PC-3 (cell line): ENCODE measurements at regions not wholly inside any gene's neighbourhood (a gene's known extent, or its start where the extent isn't known, plus 50 kb on each side); places are given as distances from the start of the nearest gene placed in this dataset.

Experiments used
- ATAC-seq: fragments of 200-7000 bp; cut with Tn5 transposase; 2 replicates; pipeline ENCODE4 v1.9.1; 2020; ENCODE audit warnings: mild to moderate bottlenecking, moderate library complexity
- BruUV-seq: library from RNA; stranded (reverse); fragments of 400-500 nt; replicated peaks from 2 replicates; lab custom pipeline; 2021; lab: Mats Ljungman, UMichigan
- CTCF ChIA-PET: fragments of 300-600 bp; sonication (Branson Sonifier 250); formaldehyde crosslinking; loops from one replicate; lab custom pipeline; 2022; ENCODE audit warnings: antibody characterized with exemption; lab: Charles Lee
- POLR2A ChIA-PET: fragments of 300-600 bp; sonication (Branson Sonifier 250); formaldehyde crosslinking; loops from one replicate; lab custom pipeline; 2022; ENCODE audit warnings: antibody characterized with exemption; ENCODE audit not compliant: unreplicated experiment; lab: Charles Lee
- DNase-seq: peaks from one replicate; pipeline ENCODE4 v3.0.0-alpha.2; 2015
- H2AFZ ChIP-seq: fragments of 300-600 bp; sonication (generic); 2 replicates; pipeline ENCODE4 v1.6.0; 2016; ENCODE audit warnings: antibody characterized with exemption, low read length
- H3F3A ChIP-seq: fragments of 300-600 bp; sonication (generic); one replicate; pipeline ENCODE4 v1.6.0; 2017; ENCODE audit warnings: antibody characterized with exemption, low read length, control low read depth, mild to moderate bottlenecking; ENCODE audit not compliant: unreplicated experiment
- H3K27ac ChIP-seq: fragments of 300-600 bp; sonication (generic); 2 replicates; pipeline ENCODE4 v1.5.1; 2016; ENCODE audit warnings: mild to moderate bottlenecking, low read length
- H3K27me3 ChIP-seq: fragments of 300-600 bp; sonication (generic); 2 replicates; pipeline ENCODE4 v1.6.1; 2016; ENCODE audit warnings: low read length, mixed read lengths
- H3K36me3 ChIP-seq: fragments of 300-600 bp; sonication (generic); 2 replicates; pipeline ENCODE4 v1.6.1; 2016; ENCODE audit warnings: low read depth, mixed run types, low read length, mixed read lengths
- H3K4me1 ChIP-seq: fragments of 300-600 bp; sonication (generic); 2 replicates; pipeline ENCODE4 v1.5.1; 2016; ENCODE audit warnings: low read length; ENCODE audit not compliant: insufficient read depth
- H3K4me2 ChIP-seq: fragments of 300-600 bp; sonication (generic); 2 replicates; pipeline ENCODE4 v1.6.0; 2016; ENCODE audit warnings: low read length
- H3K4me3 ChIP-seq: fragments of 300-600 bp; sonication (generic); 2 replicates; pipeline ENCODE4 v1.5.1; 2016; ENCODE audit warnings: mild to moderate bottlenecking, low read length, mixed read lengths
- H3K79me2 ChIP-seq: fragments of 300-600 bp; sonication (generic); 2 replicates; pipeline ENCODE4 v1.6.1; 2017; ENCODE audit warnings: low read length, mixed read lengths
- H3K9ac ChIP-seq: fragments of 300-600 bp; sonication (generic); 2 replicates; pipeline ENCODE4 v1.6.0; 2016; ENCODE audit warnings: mild to moderate bottlenecking, low read length
- H3K9me2 ChIP-seq: fragments of 300-600 bp; sonication (generic); replicated peaks from 2 replicates; pipeline ENCODE4 v1.6.1; 2016; ENCODE audit warnings: mixed run types, low read length, mixed read lengths
- H3K9me3 ChIP-seq: fragments of 300-600 bp; sonication (generic); 2 replicates; pipeline ENCODE4 v1.6.1; 2016; ENCODE audit warnings: low read length, mixed read lengths
- H4K20me1 ChIP-seq: fragments of 300-600 bp; sonication (generic); 2 replicates; pipeline ENCODE4 v1.6.1; 2016; ENCODE audit warnings: low read length, mixed read lengths
- EZH2 ChIP-seq: fragments of 300-600 bp; sonication (generic); IDR thresholded peaks from one replicate; pipeline ENCODE4 v1.6.1; 2017; ENCODE audit warnings: antibody characterized with exemption, mild to moderate bottlenecking, low read length; ENCODE audit not compliant: unreplicated experiment
- EZH2phosphoT487 ChIP-seq: fragments of 300-600 bp; sonication (generic); IDR thresholded peaks from 2 replicates; pipeline ENCODE4 v1.6.1; 2018; ENCODE audit warnings: mild to moderate bottlenecking, antibody characterized with exemption, low read length, borderline replicate concordance
- intact Hi-C: fragments of 100-400 bp; cut with micrococcal nuclease; formaldehyde crosslinking; loops from 2 replicates; pipeline ENCODE4 v1.9.0; 2023
- TF ChIP-seq, protein P1 (sequence below): fragments of 300-600 bp; sonication (generic); conservative IDR thresholded peaks from 2 replicates; pipeline ENCODE4 v1.5.1; 2017; ENCODE audit warnings: antibody characterized with exemption, low read depth, mild to moderate bottlenecking, low read length

- Histone ChIP-seq H2AFZ (no peak overlapping the region), H3K27ac (no peak overlapping the region), H3K9ac (no peak overlapping the region), H3K9me3 (no peaks in the 10 kb centered on the region), H3K4me2 (no peak overlapping the region), H3K79me2 (no peaks in the 10 kb centered on the region), H4K20me1 (no peaks in the 10 kb centered on the region), H3K9me2 (no peaks in the 10 kb centered on the region), H3K36me3 (no peaks in the 10 kb centered on the region), H3K27me3 (no peaks in the 10 kb centered on the region), H3K4me1 (no peaks in the 10 kb centered on the region), H3K4me3 (no peak overlapping the region), H3F3A (no peaks in the 10 kb centered on the region)
- intact Hi-C loops, result no loop called here
- CTCF ChIA-PET, result no interaction called here
- no peak for DNase-seq
- ATAC-seq, result no peak
- no peak for TF ChIP-seq EZH2
- no peak for TF ChIP-seq EZH2phosphoT487
- TF ChIP-seq, protein P1, sequence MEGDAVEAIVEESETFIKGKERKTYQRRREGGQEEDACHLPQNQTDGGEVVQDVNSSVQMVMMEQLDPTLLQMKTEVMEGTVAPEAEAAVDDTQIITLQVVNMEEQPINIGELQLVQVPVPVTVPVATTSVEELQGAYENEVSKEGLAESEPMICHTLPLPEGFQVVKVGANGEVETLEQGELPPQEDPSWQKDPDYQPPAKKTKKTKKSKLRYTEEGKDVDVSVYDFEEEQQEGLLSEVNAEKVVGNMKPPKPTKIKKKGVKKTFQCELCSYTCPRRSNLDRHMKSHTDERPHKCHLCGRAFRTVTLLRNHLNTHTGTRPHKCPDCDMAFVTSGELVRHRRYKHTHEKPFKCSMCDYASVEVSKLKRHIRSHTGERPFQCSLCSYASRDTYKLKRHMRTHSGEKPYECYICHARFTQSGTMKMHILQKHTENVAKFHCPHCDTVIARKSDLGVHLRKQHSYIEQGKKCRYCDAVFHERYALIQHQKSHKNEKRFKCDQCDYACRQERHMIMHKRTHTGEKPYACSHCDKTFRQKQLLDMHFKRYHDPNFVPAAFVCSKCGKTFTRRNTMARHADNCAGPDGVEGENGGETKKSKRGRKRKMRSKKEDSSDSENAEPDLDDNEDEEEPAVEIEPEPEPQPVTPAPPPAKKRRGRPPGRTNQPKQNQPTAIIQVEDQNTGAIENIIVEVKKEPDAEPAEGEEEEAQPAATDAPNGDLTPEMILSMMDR, result no peak
- no TSS peak for BruUV-seq
- POLR2A ChIA-PET, result no interaction called here
Observed at GRCh38 chr19:28718909-28719308, 494.0 kb downstream of the UQCRFS1 start.

GRCh38 chr19:28715157-28715556, 497.8 kb downstream of the UQCRFS1 start:
- H3K36me3 ChIP-seq, result no peaks in the 10 kb centered on the region
- ATAC-seq (no peak), DNase-seq (peak; percentile 2)
- H3K27me3 ChIP-seq, result no peaks in the 10 kb centered on the region
- ChIA-PET POLR2A (no interaction called here), CTCF (no interaction called here)
- no peaks in the 10 kb centered on the region for H3K9me2 ChIP-seq
- intact Hi-C loops, result no loop called here
- H3K27ac ChIP-seq, result no peak overlapping the region
- H3K4me1 ChIP-seq, result no peaks in the 10 kb centered on the region
- no peaks in the 10 kb centered on the region for H3F3A ChIP-seq
- no TSS peak for BruUV-seq
- no peak overlapping the region for H3K9ac ChIP-seq
- no peaks in the 10 kb centered on the region for H3K79me2 ChIP-seq
- no peaks in the 10 kb centered on the region for H3K9me3 ChIP-seq
- no peak for TF ChIP-seq EZH2
- TF ChIP-seq EZH2phosphoT487, result no peak
- TF ChIP-seq, protein P1, result no peak
- H4K20me1 ChIP-seq, result no peaks in the 10 kb centered on the region
- H3K4me2 ChIP-seq, result no peak overlapping the region
- no peak overlapping the region for H3K4me3 ChIP-seq
- H2AFZ ChIP-seq, result no peak overlapping the region

DNA sequence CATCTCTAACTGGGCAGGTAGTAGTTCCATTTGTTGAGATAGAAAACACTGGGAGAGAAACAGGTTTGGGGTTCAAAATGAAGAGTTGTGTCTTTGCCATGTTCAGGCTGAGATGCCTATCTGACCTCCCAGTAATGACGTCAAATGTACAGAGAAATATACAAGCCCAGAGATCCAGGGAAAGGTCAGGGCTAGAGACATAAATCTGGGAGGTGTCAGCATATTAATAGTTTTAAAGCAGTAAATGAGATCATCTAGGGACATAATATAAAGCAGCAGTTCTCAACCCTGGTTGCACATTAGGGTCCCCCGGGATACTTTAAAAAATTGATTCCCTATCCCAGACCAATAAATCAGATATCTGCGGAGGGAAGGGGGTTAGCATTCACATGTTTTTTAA, 501.5 kb downstream of the UQCRFS1 start:
- no peaks in the 10 kb centered on the region for H3K36me3 ChIP-seq
- no peaks in the 10 kb centered on the region for H3K27me3 ChIP-seq
- H3K79me2 ChIP-seq, result no peaks in the 10 kb centered on the region
- H3K9me3 ChIP-seq, result no peaks in the 10 kb centered on the region
- H3K9me2 ChIP-seq, result no peaks in the 10 kb centered on the region
- no peak overlapping the region for H3K4me3 ChIP-seq
- no TSS peak for BruUV-seq
- H3K27ac ChIP-seq, result no peak overlapping the region
- ChIA-PET CTCF (no interaction called here), POLR2A (no interaction called here)
- no peak overlapping the region for H3K9ac ChIP-seq
- intact Hi-C loops, result no loop called here
- H2AFZ ChIP-seq, result no peak overlapping the region
- TF ChIP-seq EZH2 (no peak), EZH2phosphoT487 (no peak)
- TF ChIP-seq, protein P1, result no peak
- H3F3A ChIP-seq, result no peaks in the 10 kb centered on the region
- no peaks in the 10 kb centered on the region for H4K20me1 ChIP-seq
- ATAC-seq (no peak), DNase-seq (no peak)
- H3K4me1 ChIP-seq, result no peaks in the 10 kb centered on the region
- H3K4me2 ChIP-seq, result no peak overlapping the region
